GM18499 (cell line): ENCODE measurements at regions not wholly inside any gene's neighbourhood (a gene's known extent, or its start where the extent isn't known, plus 50 kb on each side); places are given as distances from the start of the nearest gene placed in this dataset.

ENCODE experiments used
- ATAC-seq: cut with Tn5 transposase; IDR thresholded peaks from one replicate; pipeline ENCODE4 v1.9.1; 2021; ENCODE audit warnings: moderate number of reproducible peaks; ENCODE audit not compliant: insufficient read depth, unreplicated experiment

GRCh38 chr13:44112700-44113329, 233.1 kb downstream of the LACC1 start:
- ATAC-seq, result no peak

- ATAC-seq, result no peak
These were observed 237.0 kb downstream of the LACC1 start for GRCh38 chr13:44116562-44117332.

GRCh38 chr13:44117351-44117750, 237.6 kb downstream of the LACC1 start:
- ATAC-seq, result no peak

- ATAC-seq, result no peak
These were observed 238.1 kb downstream of the LACC1 start for GRCh38 chr13:44117816-44118215.

GRCh38 chr13:44118881-44119280, 239.2 kb downstream of the LACC1 start:
- no peak for ATAC-seq

- no peak for ATAC-seq
These were observed 240.3 kb downstream of the LACC1 start for GRCh38 chr13:44120043-44120442.

GRCh38 chr13:44120849-44121755, 241.4 kb downstream of the LACC1 start:
- no peak for ATAC-seq

GRCh38 chr13:44124352-44124751, 244.6 kb downstream of the LACC1 start:
- no peak for ATAC-seq

- no peak for ATAC-seq
These were observed 246.3 kb downstream of the LACC1 start for GRCh38 chr13:44125943-44126469.

- ATAC-seq, result no peak
These were observed 245.0 kb upstream of the SERP2 start for GRCh38 chr13:44128552-44129001.

GRCh38 chr13:44129418-44129817, 244.2 kb upstream of the SERP2 start:
- ATAC-seq, result no peak

GRCh38 chr13:44131069-44131614, 242.5 kb upstream of the SERP2 start:
- ATAC-seq, result no peak

- no peak for ATAC-seq
These were observed 240.9 kb upstream of the SERP2 start for GRCh38 chr13:44132710-44133109.

- ATAC-seq, result no peak
These were observed 240.0 kb upstream of the SERP2 start for GRCh38 chr13:44133626-44134025.

- no peak for ATAC-seq
These were observed 238.1 kb upstream of the SERP2 start for GRCh38 chr13:44135566-44135965.

GRCh38 chr13:44136696-44137268, 236.8 kb upstream of the SERP2 start:
- no peak for ATAC-seq

- ATAC-seq, result no peak
These were observed 236.2 kb upstream of the SERP2 start for GRCh38 chr13:44137466-44137865.

GRCh38 chr13:44140146-44140545, 233.5 kb upstream of the SERP2 start:
- no peak for ATAC-seq

- ATAC-seq, result no peak
These were observed 232.5 kb upstream of the SERP2 start for GRCh38 chr13:44140888-44141724.
